ENCODE measurements at regions not wholly inside any gene's neighbourhood (a gene's known extent, or its start where the extent isn't known, plus 50 kb on each side); places are given as distances from the start of the nearest gene placed in this dataset.

GRCh38 chr5:176131771-176132170, 106.5 kb upstream of the SIMC1 start:
- Histone ChIP-seq H3K4me2 (ENCODE audit: low read length) (no peak overlapping the region), H3K27ac (ENCODE audit: low read depth, low read length) (no peak overlapping the region), H2AFZ (ENCODE audit: low read depth, low read length) (no peak overlapping the region), H3K4me3 (ENCODE audit: insufficient read depth, low read depth, low read length) (no peak overlapping the region), H3K36me3 (ENCODE audit: insufficient read depth, low read length) (no peaks in the 10 kb centered on the region), H3K27me3 (ENCODE audit: insufficient read depth, low read length) (peaks cover 5% of the 10 kb centered on the region), H3K79me2 (ENCODE audit: insufficient read depth, low read length) (no peaks in the 10 kb centered on the region), H3K9ac (ENCODE audit: low read length) (no peak overlapping the region), H3K9me3 (ENCODE audit: insufficient read depth, low read depth, low read length) (no peaks in the 10 kb centered on the region), H4K20me1 (ENCODE audit: insufficient read depth, low read length) (no peaks in the 10 kb centered on the region), H3K4me1 (ENCODE audit: insufficient read depth, low read length) (no peaks in the 10 kb centered on the region)
- Mint-ChIP-seq H3K27ac (ENCODE audit: unreplicated experiment) (no peak overlapping the region), H3K27me3 (ENCODE audit: low read depth, unreplicated experiment) (peaks cover 36% of the 10 kb centered on the region), H3K4me3 (ENCODE audit: unreplicated experiment) (no peak overlapping the region), H3K4me1 (ENCODE audit: low read depth, unreplicated experiment) (peaks cover 2% of the 10 kb centered on the region), H3K36me3 (ENCODE audit: low read depth, unreplicated experiment) (no peaks in the 10 kb centered on the region), H3K9me3 (ENCODE audit: unreplicated experiment) (no peaks in the 10 kb centered on the region)
- no peak for DNase-seq (ENCODE audit: low read depth)
- FAIRE-seq: no peak
- TF ChIP-seq EZH2 (IDR thresholded peaks at IDR 0.05; ENCODE audit: insufficient read depth, low read length) (no peak), CTCF (IDR thresholded peaks at IDR 0.05; ENCODE audit: insufficient read depth, low read depth, low read length) (no peak)

GRCh38 chr5:176132471-176133288, 105.5 kb upstream of the SIMC1 start:
- TF ChIP-seq EZH2 (IDR thresholded peaks at IDR 0.05; ENCODE audit: insufficient read depth, low read length): peak; percentile 8
- no peak for TF ChIP-seq CTCF (IDR thresholded peaks at IDR 0.05; ENCODE audit: insufficient read depth, low read depth, low read length)
- H3K4me1 ChIP-seq (ENCODE audit: insufficient read depth, low read length): no peaks in the 10 kb centered on the region
- Mint-ChIP-seq H3K27ac (ENCODE audit: unreplicated experiment) (no peak overlapping the region), H3K4me1 (ENCODE audit: low read depth, unreplicated experiment) (peaks cover 2% of the 10 kb centered on the region), H3K27me3 (ENCODE audit: low read depth, unreplicated experiment) (peaks cover 36% of the 10 kb centered on the region), H3K9me3 (ENCODE audit: unreplicated experiment) (no peaks in the 10 kb centered on the region), H3K36me3 (ENCODE audit: low read depth, unreplicated experiment) (no peaks in the 10 kb centered on the region), H3K4me3 (ENCODE audit: unreplicated experiment) (no peak overlapping the region)
- no peak overlapping the region for H3K4me3 ChIP-seq (ENCODE audit: insufficient read depth, low read depth, low read length)
- DNase-seq (ENCODE audit: low read depth) (no peak), FAIRE-seq (no peak)
- no peak overlapping the region for H3K27ac ChIP-seq (ENCODE audit: low read depth, low read length)
- H3K9me3 ChIP-seq (ENCODE audit: insufficient read depth, low read depth, low read length): no peaks in the 10 kb centered on the region
- no peak overlapping the region for H3K9ac ChIP-seq (ENCODE audit: low read length)
- H2AFZ ChIP-seq (ENCODE audit: low read depth, low read length): no peak overlapping the region
- H3K36me3 ChIP-seq (ENCODE audit: insufficient read depth, low read length): no peaks in the 10 kb centered on the region
- H3K4me2 ChIP-seq (ENCODE audit: low read length): no peak overlapping the region
- H3K79me2 ChIP-seq (ENCODE audit: insufficient read depth, low read length): no peaks in the 10 kb centered on the region
- H4K20me1 ChIP-seq (ENCODE audit: insufficient read depth, low read length): no peaks in the 10 kb centered on the region
- H3K27me3 ChIP-seq (ENCODE audit: insufficient read depth, low read length): peaks cover 5% of the 10 kb centered on the region

GRCh38 chr5:176133289-176133870, 104.8 kb upstream of the SIMC1 start:
- no peaks in the 10 kb centered on the region for H3K9me3 ChIP-seq (ENCODE audit: insufficient read depth, low read depth, low read length)
- Mint-ChIP-seq H3K27me3 (ENCODE audit: low read depth, unreplicated experiment) (peaks cover 36% of the 10 kb centered on the region), H3K27ac (ENCODE audit: unreplicated experiment) (no peak overlapping the region), H3K4me3 (ENCODE audit: unreplicated experiment) (no peak overlapping the region), H3K36me3 (ENCODE audit: low read depth, unreplicated experiment) (no peaks in the 10 kb centered on the region), H3K9me3 (ENCODE audit: unreplicated experiment) (no peaks in the 10 kb centered on the region), H3K4me1 (ENCODE audit: low read depth, unreplicated experiment) (peaks cover 2% of the 10 kb centered on the region)
- H3K9ac ChIP-seq (ENCODE audit: low read length): no peak overlapping the region
- TF ChIP-seq EZH2 (IDR thresholded peaks at IDR 0.05; ENCODE audit: insufficient read depth, low read length): no peak
- TF ChIP-seq CTCF (IDR thresholded peaks at IDR 0.05; ENCODE audit: insufficient read depth, low read depth, low read length): no peak
- DNase-seq (ENCODE audit: low read depth) (no peak), FAIRE-seq (no peak)
- H2AFZ ChIP-seq (ENCODE audit: low read depth, low read length): no peak overlapping the region
- no peak overlapping the region for H3K4me3 ChIP-seq (ENCODE audit: insufficient read depth, low read depth, low read length)
- no peak overlapping the region for H3K4me2 ChIP-seq (ENCODE audit: low read length)
- H3K4me1 ChIP-seq (ENCODE audit: insufficient read depth, low read length): no peaks in the 10 kb centered on the region
- H3K27ac ChIP-seq (ENCODE audit: low read depth, low read length): no peak overlapping the region
- no peaks in the 10 kb centered on the region for H4K20me1 ChIP-seq (ENCODE audit: insufficient read depth, low read length)
- no peaks in the 10 kb centered on the region for H3K79me2 ChIP-seq (ENCODE audit: insufficient read depth, low read length)
- H3K36me3 ChIP-seq (ENCODE audit: insufficient read depth, low read length): no peaks in the 10 kb centered on the region
- H3K27me3 ChIP-seq (ENCODE audit: insufficient read depth, low read length): peaks cover 5% of the 10 kb centered on the region
